ENCODE measurements at regions not wholly inside any gene's neighbourhood (a gene's known extent, or its start where the extent isn't known, plus 50 kb on each side); places are given as distances from the start of the nearest gene placed in this dataset.

DNA sequence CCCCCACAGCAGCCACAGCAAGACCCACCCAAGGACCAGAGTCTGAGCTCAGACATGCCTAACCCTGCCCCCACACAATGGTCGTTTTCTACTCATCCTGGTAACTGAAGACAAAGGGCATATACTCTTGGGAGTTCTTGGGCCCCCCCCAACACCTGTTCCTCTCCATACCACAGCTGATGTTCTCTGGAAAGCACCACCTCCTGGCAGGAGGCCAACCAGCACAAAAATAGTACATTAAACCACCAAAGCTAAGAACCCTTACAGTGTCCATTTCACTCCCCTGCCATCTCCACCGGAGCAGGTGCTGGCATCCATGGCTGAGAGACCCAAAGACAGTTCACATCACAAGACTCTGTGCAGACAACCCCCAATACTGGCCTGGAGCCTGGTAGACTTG is 80.6 kb upstream of the DAAM1 start:
- TF ChIP-seq, protein P1, sequence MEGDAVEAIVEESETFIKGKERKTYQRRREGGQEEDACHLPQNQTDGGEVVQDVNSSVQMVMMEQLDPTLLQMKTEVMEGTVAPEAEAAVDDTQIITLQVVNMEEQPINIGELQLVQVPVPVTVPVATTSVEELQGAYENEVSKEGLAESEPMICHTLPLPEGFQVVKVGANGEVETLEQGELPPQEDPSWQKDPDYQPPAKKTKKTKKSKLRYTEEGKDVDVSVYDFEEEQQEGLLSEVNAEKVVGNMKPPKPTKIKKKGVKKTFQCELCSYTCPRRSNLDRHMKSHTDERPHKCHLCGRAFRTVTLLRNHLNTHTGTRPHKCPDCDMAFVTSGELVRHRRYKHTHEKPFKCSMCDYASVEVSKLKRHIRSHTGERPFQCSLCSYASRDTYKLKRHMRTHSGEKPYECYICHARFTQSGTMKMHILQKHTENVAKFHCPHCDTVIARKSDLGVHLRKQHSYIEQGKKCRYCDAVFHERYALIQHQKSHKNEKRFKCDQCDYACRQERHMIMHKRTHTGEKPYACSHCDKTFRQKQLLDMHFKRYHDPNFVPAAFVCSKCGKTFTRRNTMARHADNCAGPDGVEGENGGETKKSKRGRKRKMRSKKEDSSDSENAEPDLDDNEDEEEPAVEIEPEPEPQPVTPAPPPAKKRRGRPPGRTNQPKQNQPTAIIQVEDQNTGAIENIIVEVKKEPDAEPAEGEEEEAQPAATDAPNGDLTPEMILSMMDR (IDR thresholded peaks at IDR 0.05) = no peak
- TF ChIP-seq POLR2A (IDR thresholded peaks at IDR 0.05) = no peak
